WTC11 (cell line): ENCODE measurements at regions not wholly inside any gene's neighbourhood (a gene's known extent, or its start where the extent isn't known, plus 50 kb on each side); places are given as distances from the start of the nearest gene placed in this dataset.

Experiments used
- ATF3 ChIP-seq: sonication (generic); formaldehyde crosslinking; conservative IDR thresholded peaks from 2 replicates; pipeline ENCODE4 v1.8.1; 2022; ENCODE audit warnings: mild to moderate bottlenecking, missing genetic modification reagents
- CTCF ChIP-seq: fragments of 200-600 bp; IDR thresholded peaks from 2 replicates; pipeline ENCODE4 v1.8.0; 2022; ENCODE audit warnings: antibody characterized with exemption
- ELF4 ChIP-seq: sonication (generic); formaldehyde crosslinking; IDR thresholded peaks from 2 replicates; pipeline ENCODE4 v1.8.1; 2022; ENCODE audit warnings: low read depth, mild to moderate bottlenecking, moderate library complexity, missing genetic modification reagents
- HMGXB4 ChIP-seq: sonication (generic); formaldehyde crosslinking; IDR thresholded peaks from 2 replicates; pipeline ENCODE4 v1.8.1; 2023; ENCODE audit warnings: mild to moderate bottlenecking, moderate library complexity, missing genetic modification reagents
- MAX ChIP-seq: sonication (generic); formaldehyde crosslinking; IDR thresholded peaks from 2 replicates; pipeline ENCODE4 v1.8.0; 2022; ENCODE audit warnings: mild to moderate bottlenecking, missing genetic modification reagents
- MYBL2 ChIP-seq: sonication (generic); formaldehyde crosslinking; IDR thresholded peaks from 2 replicates; pipeline ENCODE4 v1.8.1; 2023; ENCODE audit warnings: mild to moderate bottlenecking, moderate library complexity, missing genetic modification reagents
- NFATC4 ChIP-seq: fragments of 250-450 bp; sonication (Bioruptor Pico); IDR thresholded peaks from 2 replicates; pipeline ENCODE4 v1.9.0; 2021; ENCODE audit warnings: mild to moderate bottlenecking
- RELA ChIP-seq: sonication (generic); formaldehyde crosslinking; IDR thresholded peaks from 2 replicates; pipeline ENCODE4 v1.8.1; 2022; ENCODE audit warnings: missing genetic modification reagents, mild to moderate bottlenecking, borderline replicate concordance
- RORB ChIP-seq: fragments of 250-450 bp; sonication (Bioruptor Pico); IDR thresholded peaks from 2 replicates; pipeline ENCODE4 v1.9.0; 2021; ENCODE audit warnings: mild to moderate bottlenecking
- SOX15 ChIP-seq: fragments of 250-450 bp; sonication (Bioruptor Pico); IDR thresholded peaks from 2 replicates; pipeline ENCODE4 v1.9.0; 2021; ENCODE audit warnings: mild to moderate bottlenecking
- ZNF263 ChIP-seq: sonication (generic); formaldehyde crosslinking; IDR thresholded peaks from 2 replicates; pipeline ENCODE4 v1.8.1; 2022; ENCODE audit warnings: low read depth, mild to moderate bottlenecking, moderate library complexity, missing genetic modification reagents
- ZNF671 ChIP-seq: fragments of 250-450 bp; sonication (Bioruptor Pico); IDR thresholded peaks from 2 replicates; pipeline ENCODE4 v1.8.0; 2021; ENCODE audit warnings: mild to moderate bottlenecking

GRCh38 chr1:198437332-198437731 lies 103.1 kb downstream of the ATP6V1G3 start:
- no peak for TF ChIP-seq ELF4 (CRISPR knock-in tag)
- TF ChIP-seq NFATC4 (CRISPR knock-in tag): no peak
- TF ChIP-seq CTCF: no peak
- TF ChIP-seq ZNF671 (CRISPR knock-in tag): no peak
- no peak for TF ChIP-seq SOX15 (CRISPR knock-in tag)
- TF ChIP-seq ZNF263: no peak
- TF ChIP-seq MAX: no peak
- no peak for TF ChIP-seq HMGXB4 (CRISPR knock-in tag)
- TF ChIP-seq MYBL2 (CRISPR knock-in tag): no peak
- TF ChIP-seq RELA (CRISPR knock-in tag): no peak
- no peak for TF ChIP-seq ATF3 (CRISPR knock-in tag)
- no peak for TF ChIP-seq RORB (CRISPR knock-in tag)
